Ovary (tissue), 7 donors: ENCODE measurements at regions not wholly inside any gene's neighbourhood (a gene's known extent, or its start where the extent isn't known, plus 50 kb on each side); places are given as distances from the start of the nearest gene placed in this dataset.

Source experiments
- DNase-seq, 5 donors: peaks; one replicate each; pipeline ENCODE4 v3.0.0-alpha.2; 2019 to 2020
- H3K27ac ChIP-seq, 2 donors: fragments of 200-600 bp; one replicate each; pipeline versions ENCODE4 v1.5.1 to v1.8.0; 2019 to 2022
- H3K27me3 ChIP-seq: fragments of 200-600 bp; one replicate; pipeline ENCODE4 v1.8.0; 2022
- H3K36me3 ChIP-seq: fragments of 200-600 bp; sonication (generic); one replicate; pipeline ENCODE4 v1.5.1; 2019
- H3K4me1 ChIP-seq: one replicate; pipeline ENCODE4 v1.8.1; 2013; ENCODE audit warnings: mild to moderate bottlenecking, moderate library complexity; ENCODE audit not compliant: insufficient read depth
- H3K4me3 ChIP-seq: fragments of 200-600 bp; sonication (generic); one replicate; pipeline ENCODE4 v1.5.1; 2017
- H3K9me3 ChIP-seq, 2 donors: fragments of 200-600 bp in 1 of 2; sonication (generic) in 1 of 2; one replicate each; pipeline versions ENCODE4 v1.5.1 to v1.8.1; 2013 to 2019; ENCODE audit warnings: mild to moderate bottlenecking in 1 of 2, moderate library complexity in 1 of 2
- CTCF ChIP-seq, 3 donors: fragments of 450-650 bp in 2 of 3; fragments of 200-600 bp in 1 of 3; IDR thresholded peaks; one replicate each; pipeline versions ENCODE4 v1.5.1 to v1.8.0; 2016 to 2022; ENCODE audit warnings: antibody characterized with exemption in 3 of 3, mild to moderate bottlenecking in 1 of 3
- EP300 ChIP-seq: sonication (generic); formaldehyde crosslinking; IDR thresholded peaks from one replicate; pipeline ENCODE4 v1.6.1; 2017; ENCODE audit warnings: antibody characterized with exemption
- POLR2A ChIP-seq: fragments of 450-650 bp; IDR thresholded peaks from one replicate; pipeline ENCODE4 v1.6.1; 2017; ENCODE audit warnings: antibody characterized with exemption, mild to moderate bottlenecking, moderate library complexity
- WGBS, 3 donors: extraction: QIAGEN DNeasy Blood & Tissue Kit in 1 of 3; methylation state at CpG; one replicate each; pipeline versions ENCODE4 v1.1.5 to v1.1.7; 2013 to 2017; 5-methylcytosine and 5-hydroxymethylcytosine counted together
- intact Hi-C, 4 donors: fragments of 100-400 bp; cut with DNase I; formaldehyde crosslinking; loops; one replicate each; pipeline versions ENCODE4 v1.11.0 to v1.15.1; 2022 to 2023
- donor health status: DM: no; HTN: no; CAD: no; lungs with moderate emphysema.
- donor health status: DM: no; HTN: no; CAD: no.
- donor health status: Bipolar disorder and iron deficiency.
- donor health status: DM: no; HTN: no; CAD: no.
- donor health status: DM: yes; HTN: yes; CAD: no.

GRCh38 chr15:88341653-88342052, 85.1 kb upstream of the NTRK3 start:
- Histone ChIP-seq H3K36me3 (no peaks in the 10 kb centered on the region), H3K4me3 (no peak overlapping the region), H3K9me3 (no peaks in the 10 kb centered on the region), H3K27ac (no peak overlapping the region), H3K4me1 (no peaks in the 10 kb centered on the region), H3K27me3 (no peaks in the 10 kb centered on the region)
- intact Hi-C loops: no loop called here
- TF ChIP-seq CTCF (IDR thresholded peaks at IDR 0.05): no peak
- TF ChIP-seq POLR2A: no peak
- TF ChIP-seq EP300: no peak
- 60 to 78% (median 63%) methylated on average over 2 of the region's 2 CpGs for WGBS, 3 donors
- DNase-seq: no peak

GRCh38 chr15:88341006-88341405, 84.5 kb upstream of the NTRK3 start:
- no peaks in the 10 kb centered on the region for H3K36me3 ChIP-seq
- intact Hi-C loops: no loop called here
- DNase-seq: no peak
- H3K9me3 ChIP-seq: no peaks in the 10 kb centered on the region
- TF ChIP-seq EP300 (no peak), CTCF (IDR thresholded peaks at IDR 0.05) (no peak), POLR2A (no peak)
- H3K27ac ChIP-seq: no peak overlapping the region
- no peaks in the 10 kb centered on the region for H3K4me1 ChIP-seq
- H3K4me3 ChIP-seq: no peak overlapping the region
- no peaks in the 10 kb centered on the region for H3K27me3 ChIP-seq
- WGBS, 3 donors: 54 to 59% (median 56%) methylated on average over 5 of the region's 5 CpGs

- Histone ChIP-seq H3K27ac (no peak overlapping the region), H3K36me3 (no peaks in the 10 kb centered on the region), H3K4me1 (no peaks in the 10 kb centered on the region), H3K27me3 (no peaks in the 10 kb centered on the region), H3K9me3 (no peaks in the 10 kb centered on the region), H3K4me3 (no peak overlapping the region)
- WGBS, 3 donors: 0 to 11% (median 2%) methylated on average over 1 of the region's 1 CpG
- TF ChIP-seq POLR2A (no peak), EP300 (no peak), CTCF (IDR thresholded peaks at IDR 0.05) (no peak)
- DNase-seq: no peak
- intact Hi-C loops: no loop called here
These were observed 81.5 kb upstream of the NTRK3 start for GRCh38 chr15:88337993-88338392.

GRCh38 chr15:88335074-88335473, 78.5 kb upstream of the NTRK3 start:
- WGBS, 3 donors: 77 to 96% (median 83%) methylated on average over 1 of the region's 1 CpG
- H3K36me3 ChIP-seq: no peaks in the 10 kb centered on the region
- no peak for TF ChIP-seq CTCF (IDR thresholded peaks at IDR 0.05)
- H3K27me3 ChIP-seq: no peaks in the 10 kb centered on the region
- no peak overlapping the region for H3K4me3 ChIP-seq
- H3K27ac ChIP-seq: no peak overlapping the region
- H3K9me3 ChIP-seq: no peaks in the 10 kb centered on the region
- intact Hi-C loops: no loop called here
- DNase-seq: no peak
- no peaks in the 10 kb centered on the region for H3K4me1 ChIP-seq

- 42 to 57% (median 50%) methylated on average over 4 of the region's 4 CpGs for WGBS, 3 donors
- intact Hi-C loops: no loop called here
- Histone ChIP-seq H3K27me3 (no peaks in the 10 kb centered on the region), H3K4me1 (no peaks in the 10 kb centered on the region), H3K27ac (no peak overlapping the region), H3K9me3 (no peaks in the 10 kb centered on the region), H3K36me3 (no peaks in the 10 kb centered on the region), H3K4me3 (no peak overlapping the region)
- DNase-seq: no peak
- TF ChIP-seq EP300: no peak
- TF ChIP-seq POLR2A: no peak
- no peak for TF ChIP-seq CTCF (IDR thresholded peaks at IDR 0.05)
These were observed 77.9 kb upstream of the NTRK3 start for GRCh38 chr15:88334436-88334835.
